GM23338 (cell line): ENCODE measurements at regions not wholly inside any gene's neighbourhood (a gene's known extent, or its start where the extent isn't known, plus 50 kb on each side); places are given as distances from the start of the nearest gene placed in this dataset.

Experiments used
- ATAC-seq: fragments of 200-7000 bp; cut with Tn5 transposase; 3 replicates; pipeline ENCODE4 v1.9.1; 2020
- DNase-seq: peaks from one replicate; pipeline ENCODE4 v3.0.0-alpha.2; 2015; ENCODE audit warnings: low spot score
- H2AFZ ChIP-seq: fragments of 200-600 bp; sonication (generic); 2 replicates; pipeline ENCODE4 v1.8.0; 2016; ENCODE audit warnings: antibody characterized with exemption, mild to moderate bottlenecking, moderate library complexity
- H3F3A ChIP-seq: fragments of 200-600 bp; sonication (generic); replicated peaks from 2 replicates; pipeline ENCODE4 v1.8.0; 2017; ENCODE audit warnings: antibody characterized with exemption, mixed run types, low read depth
- H3K27ac ChIP-seq: fragments of 200-600 bp; sonication (generic); 2 replicates; pipeline ENCODE4 v1.6.1; 2016; ENCODE audit warnings: low read depth
- H3K27me3 ChIP-seq: fragments of 200-600 bp; sonication (generic); 2 replicates; pipeline ENCODE4 v1.8.0; 2016; ENCODE audit warnings: mild to moderate bottlenecking, mixed run types, moderate library complexity; ENCODE audit not compliant: insufficient read depth
- H3K36me3 ChIP-seq: fragments of 200-600 bp; sonication (generic); 2 replicates; pipeline ENCODE4 v1.8.0; 2016; ENCODE audit warnings: mild to moderate bottlenecking; ENCODE audit not compliant: insufficient read depth
- H3K4me1 ChIP-seq: fragments of 200-600 bp; sonication (generic); 2 replicates; pipeline ENCODE4 v1.8.0; 2016; ENCODE audit warnings: mild to moderate bottlenecking, moderate library complexity; ENCODE audit not compliant: insufficient read depth
- H3K4me2 ChIP-seq: fragments of 200-600 bp; sonication (generic); 2 replicates; pipeline ENCODE4 v1.7.1; 2017; ENCODE audit warnings: mixed run types
- H3K4me3 ChIP-seq: fragments of 200-600 bp; sonication (generic); 2 replicates; pipeline ENCODE4 v1.6.1; 2016; ENCODE audit warnings: mixed run types
- H3K79me2 ChIP-seq: fragments of 200-600 bp; sonication (generic); replicated peaks from 2 replicates; pipeline ENCODE4 v1.8.0; 2017; ENCODE audit warnings: mild to moderate bottlenecking; ENCODE audit not compliant: insufficient read depth
- H3K9me2 ChIP-seq: fragments of 200-600 bp; sonication (generic); 2 replicates; pipeline ENCODE4 v1.8.0; 2017; ENCODE audit not compliant: insufficient read depth
- H4K20me1 ChIP-seq: fragments of 200-600 bp; sonication (generic); replicated peaks from 2 replicates; pipeline ENCODE4 v1.8.0; 2017; ENCODE audit warnings: mild to moderate bottlenecking; ENCODE audit not compliant: insufficient read depth
- H3K27ac Mint-ChIP-seq: 2 replicates; pipeline ENCODE4 v1.8.0; 2020; ENCODE audit warnings: inconsistent platforms, mild to moderate bottlenecking, moderate library complexity, mixed read lengths
- H3K27me3 Mint-ChIP-seq: 3 replicates; pipeline ENCODE4 v1.8.0; 2022; ENCODE audit warnings: low read depth, mild to moderate bottlenecking, moderate library complexity, mixed read lengths, inconsistent platforms; ENCODE audit not compliant: insufficient read depth, poor library complexity
- H3K36me3 Mint-ChIP-seq: 3 replicates; pipeline ENCODE4 v1.8.0; 2021; ENCODE audit warnings: low read depth, mild to moderate bottlenecking, inconsistent platforms, moderate library complexity, mixed read lengths
- H3K4me1 Mint-ChIP-seq: 3 replicates; pipeline ENCODE4 v1.8.0; 2020; ENCODE audit warnings: mild to moderate bottlenecking, inconsistent platforms, mixed read lengths
- H3K4me3 Mint-ChIP-seq: 3 replicates; pipeline ENCODE4 v1.8.0; 2021; ENCODE audit warnings: moderate library complexity, mild to moderate bottlenecking, inconsistent platforms, mixed read lengths
- H3K9me3 Mint-ChIP-seq: 3 replicates; pipeline ENCODE4 v1.8.0; 2020; ENCODE audit warnings: moderate library complexity, mild to moderate bottlenecking, inconsistent platforms, mixed read lengths
- CREB1 ChIP-seq: fragments of 250-450 bp; sonication (Bioruptor Pico); IDR thresholded peaks from 2 replicates; pipeline ENCODE4 v1.5.0; 2020; ENCODE audit warnings: low read depth, mild to moderate bottlenecking, moderate library complexity
- ETS1 ChIP-seq: IDR thresholded peaks from 2 replicates; pipeline ENCODE4 v1.6.1; 2016; ENCODE audit warnings: antibody characterized with exemption
- EZH2 ChIP-seq: fragments of 200-600 bp; sonication (generic); IDR thresholded peaks from one replicate; pipeline ENCODE4 v1.8.0; 2017; ENCODE audit warnings: antibody characterized with exemption, mild to moderate bottlenecking, low read depth; ENCODE audit not compliant: unreplicated experiment
- EZH2phosphoT487 ChIP-seq: fragments of 200-600 bp; sonication (generic); IDR thresholded peaks from one replicate; pipeline ENCODE4 v1.8.1; 2018; ENCODE audit warnings: antibody characterized with exemption; ENCODE audit not compliant: unreplicated experiment
- JUNB ChIP-seq: IDR thresholded peaks from one replicate; pipeline ENCODE4 v1.6.1; 2016; ENCODE audit warnings: antibody characterized with exemption; ENCODE audit not compliant: unreplicated experiment
- NANOG ChIP-seq: IDR thresholded peaks from 2 replicates; pipeline ENCODE4 v1.6.1; 2016; ENCODE audit warnings: antibody characterized with exemption, borderline replicate concordance
- POLR2AphosphoS5 ChIP-seq: IDR thresholded peaks from 2 replicates; pipeline ENCODE4 v1.6.1; 2016; ENCODE audit warnings: antibody characterized with exemption, low read depth
- REST ChIP-seq: IDR thresholded peaks from one replicate; pipeline ENCODE4 v1.6.1; 2018; ENCODE audit warnings: antibody characterized with exemption; ENCODE audit not compliant: unreplicated experiment
- STAT1 ChIP-seq: IDR thresholded peaks from one replicate; pipeline ENCODE4 v1.6.1; 2016; ENCODE audit warnings: antibody characterized with exemption; ENCODE audit not compliant: unreplicated experiment
- ZNF331 ChIP-seq: fragments of 250-450 bp; sonication (Bioruptor Pico); IDR thresholded peaks from 2 replicates; pipeline ENCODE4 v1.5.0; 2020; ENCODE audit warnings: low read depth, mild to moderate bottlenecking, moderate library complexity
- ZNF462 ChIP-seq: fragments of 250-450 bp; sonication (Bioruptor Pico); IDR thresholded peaks from 2 replicates; pipeline ENCODE4 v1.5.0; 2020; ENCODE audit warnings: mild to moderate bottlenecking, moderate library complexity

- no peak overlapping the region for H3K4me3 Mint-ChIP-seq
- Histone ChIP-seq H4K20me1 (no peaks in the 10 kb centered on the region), H3K4me3 (no peak overlapping the region), H3K27ac (no peak overlapping the region), H2AFZ (no peak overlapping the region), H3K27me3 (no peaks in the 10 kb centered on the region), H3K36me3 (no peaks in the 10 kb centered on the region), H3F3A (no peaks in the 10 kb centered on the region), H3K79me2 (no peaks in the 10 kb centered on the region), H3K4me2 (no peak overlapping the region), H3K4me1 (no peaks in the 10 kb centered on the region), H3K9me2 (no peaks in the 10 kb centered on the region)
- no peaks in the 10 kb centered on the region for H3K27me3 Mint-ChIP-seq
- no peak for TF ChIP-seq ETS1
- TF ChIP-seq JUNB = no peak
- TF ChIP-seq STAT1 = no peak
- TF ChIP-seq EZH2phosphoT487 = no peak
- H3K36me3 Mint-ChIP-seq = no peaks in the 10 kb centered on the region
- peak; percentile 2 for DNase-seq
- ATAC-seq = peak; percentile 56
- peaks cover 3% of the 10 kb centered on the region; the same call in 1 of the 3 replicates for H3K9me3 Mint-ChIP-seq
- H3K4me1 Mint-ChIP-seq = peaks cover 3% of the 10 kb centered on the region; the same call in 1 of the 3 replicates
- H3K27ac Mint-ChIP-seq = no peak overlapping the region
Measured at GRCh38 chr1:164188497-164188896, 370.5 kb upstream of the PBX1 start.

GRCh38 chr1:164191191-164191590 lies 367.8 kb upstream of the PBX1 start:
- Histone ChIP-seq H3K27ac (no peak overlapping the region), H3K4me2 (no peak overlapping the region), H3F3A (no peaks in the 10 kb centered on the region), H2AFZ (no peak overlapping the region), H3K9me2 (no peaks in the 10 kb centered on the region), H3K4me3 (no peak overlapping the region), H3K36me3 (no peaks in the 10 kb centered on the region), H3K4me1 (no peaks in the 10 kb centered on the region), H3K27me3 (no peaks in the 10 kb centered on the region), H4K20me1 (no peaks in the 10 kb centered on the region), H3K79me2 (no peaks in the 10 kb centered on the region)
- DNase-seq (no peak), ATAC-seq (no peak)
- Mint-ChIP-seq H3K4me1 (peaks cover 3% of the 10 kb centered on the region; the same call in 1 of the 3 replicates), H3K4me3 (no peak overlapping the region), H3K36me3 (no peaks in the 10 kb centered on the region), H3K27ac (no peak overlapping the region), H3K9me3 (peaks cover 11% of the 10 kb centered on the region; the same call in 2 of the 3 replicates), H3K27me3 (no peaks in the 10 kb centered on the region)
- no peak for TF ChIP-seq CREB1 (CRISPR knock-in tag)
- TF ChIP-seq EZH2phosphoT487 = no peak
- no peak for TF ChIP-seq ETS1
- no peak for TF ChIP-seq NANOG
- TF ChIP-seq EZH2 = no peak
- no peak for TF ChIP-seq POLR2AphosphoS5
- no peak for TF ChIP-seq REST
- no peak for TF ChIP-seq ZNF331 (CRISPR knock-in tag)
- TF ChIP-seq JUNB = no peak
- no peak for TF ChIP-seq ZNF462
